ENCODE measurements at regions not wholly inside any gene's neighbourhood (a gene's known extent, or its start where the extent isn't known, plus 50 kb on each side); places are given as distances from the start of the nearest gene placed in this dataset.
"Not testable (repeated sequence)": the region's sequence is repeated elsewhere in the genome, so short reads cannot be mapped to it uniquely, and the experiment has no call there.

DNA sequence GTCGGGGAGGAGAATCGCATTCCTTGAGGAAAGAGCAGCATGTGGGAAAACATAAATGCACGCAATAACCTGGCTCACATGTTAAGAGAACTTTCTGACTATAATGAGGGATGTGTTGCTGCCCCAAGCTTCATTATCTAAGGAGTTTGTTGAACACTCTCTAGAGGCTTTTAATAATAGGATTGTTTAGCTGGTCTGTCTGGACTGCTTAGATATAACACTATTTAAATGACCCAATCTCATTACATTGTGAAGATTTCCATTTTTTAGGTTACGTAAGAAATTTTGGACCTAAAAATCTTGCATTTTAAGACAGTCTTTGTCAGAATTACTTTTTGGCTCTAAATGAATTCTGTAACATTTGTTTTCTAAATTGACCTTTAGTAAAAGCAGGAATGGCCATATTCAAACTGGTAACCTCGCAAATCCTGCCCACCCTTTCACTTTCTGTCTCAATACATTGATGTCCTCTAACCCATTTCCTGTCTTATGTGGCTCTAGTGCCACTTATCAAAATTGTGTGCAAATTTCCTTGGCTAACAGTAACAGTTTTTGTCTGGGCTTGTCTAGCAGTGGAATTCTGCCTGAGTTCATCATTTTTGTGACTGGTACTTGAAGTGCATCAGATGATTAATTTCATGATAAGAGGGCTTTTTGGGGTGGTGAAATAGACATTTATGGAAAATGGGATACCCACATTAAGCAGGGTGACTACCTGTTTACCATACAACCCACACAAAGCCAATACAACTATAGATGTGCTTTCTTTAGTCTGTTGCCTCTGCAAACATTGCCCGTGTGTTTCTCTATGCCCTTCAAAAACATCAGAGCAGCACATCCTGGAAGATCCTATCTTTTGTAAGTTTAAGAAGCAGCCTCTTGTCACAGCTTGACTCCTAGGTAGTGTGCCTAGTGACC, 61.6 kb upstream of the IKBKE start:
- H3K36me3 ChIP-seq (ENCODE audit: insufficient read depth, low read length); H3K4me1 Mint-ChIP-seq (ENCODE audit: low read depth); H3K9me3 Mint-ChIP-seq; CTCF ChIA-PET; H3K4me1 ChIP-seq (ENCODE audit: insufficient read depth, low read length); H3K27me3 ChIP-seq (ENCODE audit: control insufficient read depth in 1 of 2, insufficient read depth in 2 of 2, low read length in 2 of 2); DNase-seq; H3K27me3 Mint-ChIP-seq; intact Hi-C loops (cut with DNase I, micrococcal nuclease); H3K4me3 ChIP-seq (ENCODE audit: low read length); H3K36me3 Mint-ChIP-seq (ENCODE audit: low read depth); H3K27ac ChIP-seq (ENCODE audit: low read depth in 1 of 2, low read length in 2 of 2); POLR2A ChIA-PET; H3K9me3 ChIP-seq (ENCODE audit: control insufficient read depth in 1 of 2, insufficient read depth in 1 of 2, low read length in 2 of 2); H3K4me3 Mint-ChIP-seq; ATAC-seq (ENCODE audit: poor library complexity); H3K27ac Mint-ChIP-seq: not testable (repeated sequence)

DNA sequence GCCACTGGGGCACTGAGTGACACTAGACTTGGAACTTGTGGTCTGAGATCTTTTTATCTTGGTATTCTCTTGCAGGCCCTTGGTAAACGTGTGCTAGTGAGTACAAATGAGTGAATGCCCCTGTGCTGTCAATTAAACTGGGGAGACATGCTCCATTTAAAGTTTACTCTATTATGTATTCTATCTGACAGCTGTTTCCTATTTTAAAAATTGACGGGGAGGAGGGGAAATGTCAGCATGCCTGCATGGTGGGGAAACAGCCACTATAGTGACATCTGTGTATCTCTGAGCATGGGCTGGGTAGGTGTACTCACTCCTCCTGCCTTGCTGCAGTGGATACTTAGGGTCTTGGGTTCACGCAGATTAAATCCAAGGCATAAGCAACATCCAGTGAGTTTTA, 59.0 kb upstream of the IKBKE start:
- POLR2A ChIA-PET: no interaction called here
- H3K9me3 Mint-ChIP-seq: no peaks in the 10 kb centered on the region
- CTCF ChIA-PET: no interaction called here

DNA sequence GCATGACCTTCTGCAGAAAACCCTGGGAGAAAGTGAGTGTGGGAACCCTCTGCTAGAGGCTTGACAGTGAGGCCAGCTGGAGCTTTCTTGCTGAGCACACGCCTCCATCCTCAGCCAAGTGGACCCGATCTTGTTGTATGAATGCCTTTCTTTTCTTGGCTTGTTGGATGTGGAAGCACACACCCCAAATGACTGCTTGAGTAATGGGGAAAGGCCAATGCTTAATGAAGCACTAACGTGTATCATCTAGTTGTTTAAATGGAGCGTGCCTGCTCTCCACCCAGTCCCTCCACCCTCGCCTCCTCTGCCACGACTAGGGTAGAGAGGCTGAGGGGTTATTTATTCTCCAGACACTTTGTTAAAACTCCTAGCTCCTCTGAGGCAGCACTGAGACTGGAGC, 54.3 kb upstream of the IKBKE start:
- ChIA-PET POLR2A (no interaction called here), CTCF (no interaction called here)
- H3K4me1 ChIP-seq (ENCODE audit: insufficient read depth, low read length): no peaks in the 10 kb centered on the region
- Mint-ChIP-seq H3K4me1 (ENCODE audit: low read depth) (no peaks in the 10 kb centered on the region), H3K4me3 (no peak overlapping the region), H3K36me3 (ENCODE audit: low read depth) (peaks cover 29% of the 10 kb centered on the region), H3K9me3 (no peaks in the 10 kb centered on the region), H3K27me3 (no peaks in the 10 kb centered on the region), H3K27ac (no peak overlapping the region)
- no peak for ATAC-seq (ENCODE audit: poor library complexity)
- DNase-seq: no peak
- H3K9me3 ChIP-seq (ENCODE audit: control insufficient read depth in 1 of 2, insufficient read depth in 1 of 2, low read length in 2 of 2): no peaks in the 10 kb centered on the region
- H3K27ac ChIP-seq (ENCODE audit: low read depth in 1 of 2, low read length in 2 of 2): no peak overlapping the region
- no peak overlapping the region for H3K4me3 ChIP-seq (ENCODE audit: low read length)
- intact Hi-C loops (cut with DNase I, micrococcal nuclease): no loop called here
- H3K27me3 ChIP-seq (ENCODE audit: control insufficient read depth in 1 of 2, insufficient read depth in 2 of 2, low read length in 2 of 2): no peaks in the 10 kb centered on the region
- TF ChIP-seq, protein P1, sequence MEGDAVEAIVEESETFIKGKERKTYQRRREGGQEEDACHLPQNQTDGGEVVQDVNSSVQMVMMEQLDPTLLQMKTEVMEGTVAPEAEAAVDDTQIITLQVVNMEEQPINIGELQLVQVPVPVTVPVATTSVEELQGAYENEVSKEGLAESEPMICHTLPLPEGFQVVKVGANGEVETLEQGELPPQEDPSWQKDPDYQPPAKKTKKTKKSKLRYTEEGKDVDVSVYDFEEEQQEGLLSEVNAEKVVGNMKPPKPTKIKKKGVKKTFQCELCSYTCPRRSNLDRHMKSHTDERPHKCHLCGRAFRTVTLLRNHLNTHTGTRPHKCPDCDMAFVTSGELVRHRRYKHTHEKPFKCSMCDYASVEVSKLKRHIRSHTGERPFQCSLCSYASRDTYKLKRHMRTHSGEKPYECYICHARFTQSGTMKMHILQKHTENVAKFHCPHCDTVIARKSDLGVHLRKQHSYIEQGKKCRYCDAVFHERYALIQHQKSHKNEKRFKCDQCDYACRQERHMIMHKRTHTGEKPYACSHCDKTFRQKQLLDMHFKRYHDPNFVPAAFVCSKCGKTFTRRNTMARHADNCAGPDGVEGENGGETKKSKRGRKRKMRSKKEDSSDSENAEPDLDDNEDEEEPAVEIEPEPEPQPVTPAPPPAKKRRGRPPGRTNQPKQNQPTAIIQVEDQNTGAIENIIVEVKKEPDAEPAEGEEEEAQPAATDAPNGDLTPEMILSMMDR (IDR thresholded peaks at IDR 0.05): no peak
- H3K36me3 ChIP-seq (ENCODE audit: insufficient read depth, low read length): peaks cover 15% of the 10 kb centered on the region

More for the DNA sequence above, 59.0 kb upstream of the IKBKE start:
- ATAC-seq (ENCODE audit: poor library complexity) (no peak), DNase-seq (no peak)
- no peak overlapping the region for H3K27ac Mint-ChIP-seq
- Histone ChIP-seq H3K4me1 (ENCODE audit: insufficient read depth, low read length) (no peaks in the 10 kb centered on the region), H3K36me3 (ENCODE audit: insufficient read depth, low read length) (peaks cover 6% of the 10 kb centered on the region), H3K27ac (ENCODE audit: low read depth in 1 of 2, low read length in 2 of 2) (no peak overlapping the region), H3K4me3 (ENCODE audit: low read length) (no peak overlapping the region), H3K9me3 (ENCODE audit: control insufficient read depth in 1 of 2, insufficient read depth in 1 of 2, low read length in 2 of 2) (no peaks in the 10 kb centered on the region), H3K27me3 (ENCODE audit: control insufficient read depth in 1 of 2, insufficient read depth in 2 of 2, low read length in 2 of 2) (no peaks in the 10 kb centered on the region)
- H3K4me3 Mint-ChIP-seq: no peak overlapping the region
- no peaks in the 10 kb centered on the region for H3K4me1 Mint-ChIP-seq (ENCODE audit: low read depth)
- H3K36me3 Mint-ChIP-seq (ENCODE audit: low read depth): peaks cover 12% of the 10 kb centered on the region
- TF ChIP-seq, protein P1 (IDR thresholded peaks at IDR 0.05): no peak
- intact Hi-C loops (cut with DNase I, micrococcal nuclease): no loop called here
- no peaks in the 10 kb centered on the region for H3K27me3 Mint-ChIP-seq
